CD14-positive monocyte (primary cell): ENCODE measurements at regions not wholly inside any gene's neighbourhood (a gene's known extent, or its start where the extent isn't known, plus 50 kb on each side); places are given as distances from the start of the nearest gene placed in this dataset.

ENCODE experiments used
- DNase-seq, 3 donors: peaks; one replicate each; pipeline ENCODE4 v3.0.0-alpha.2; 2011 to 2022
- H2AFZ ChIP-seq: 2 replicates; pipeline ENCODE4 v1.6.0; 2012; ENCODE audit warnings: mild to moderate bottlenecking, low read depth, low read length, inconsistent platforms; ENCODE audit not compliant: insufficient read depth, poor library complexity, severe bottlenecking
- H3K27ac ChIP-seq, 2 donors: 1 replicate in 1 of 2; 2 replicates in 1 of 2; pipeline ENCODE4 v1.5.1; 2012 to 2013; ENCODE audit warnings: low read length in 2 of 2, control low read depth in 1 of 2, inconsistent platforms in 1 of 2, low read depth in 1 of 2, mild to moderate bottlenecking in 1 of 2
- H3K27me3 ChIP-seq, 2 donors: one replicate each; pipeline versions ENCODE4 v1.6.0 to v1.6.1; 2011 to 2013; ENCODE audit warnings: low read length in 2 of 2; ENCODE audit not compliant: control insufficient read depth in 2 of 2, insufficient read depth in 2 of 2
- H3K36me3 ChIP-seq, 2 donors: replicated peaks in 1 of 2; 1 replicate in 1 of 2; 2 replicates in 1 of 2; pipeline versions ENCODE4 v1.5.1 to v1.6.1; 2012 to 2013; ENCODE audit warnings: low read length in 2 of 2, control low read depth in 1 of 2, inconsistent platforms in 1 of 2, mild to moderate bottlenecking in 1 of 2; ENCODE audit not compliant: insufficient read depth in 2 of 2, control insufficient read depth in 1 of 2
- H3K4me1 ChIP-seq, 2 donors: 1 replicate in 1 of 2; 2 replicates in 1 of 2; pipeline versions ENCODE4 v1.5.1 to v1.6.1; 2012 to 2013; ENCODE audit warnings: low read length in 2 of 2, control low read depth in 1 of 2, inconsistent platforms in 1 of 2, mild to moderate bottlenecking in 1 of 2, moderate library complexity in 1 of 2; ENCODE audit not compliant: insufficient read depth in 2 of 2, control insufficient read depth in 1 of 2
- H3K4me2 ChIP-seq: replicated peaks from 2 replicates; pipeline ENCODE3; 2012; ENCODE audit warnings: low read length, moderate library complexity, mild to moderate bottlenecking; ENCODE audit not compliant: poor library complexity, severe bottlenecking; ENCODE audit errors: extremely low read depth
- H3K4me3 ChIP-seq, 3 experiments: fragments of 200-600 bp in 1 of 3; sonication (generic) in 1 of 3; replicated peaks in 1 of 3; 1 replicate in 2 of 3; 2 replicates in 1 of 3; pipeline ENCODE4 v1.5.1; 2011 to 2013; ENCODE audit warnings: low read length in 3 of 3, mild to moderate bottlenecking in 3 of 3, control low read depth in 2 of 3, low read depth in 2 of 3, inconsistent platforms in 1 of 3, moderate library complexity in 1 of 3
- H3K79me2 ChIP-seq: 2 replicates; pipeline ENCODE4 v1.6.0; 2012; ENCODE audit warnings: mild to moderate bottlenecking, control low read depth, inconsistent platforms, low read length, moderate library complexity; ENCODE audit not compliant: insufficient read depth
- H3K9ac ChIP-seq: 2 replicates; pipeline ENCODE4 v1.6.0; 2017; ENCODE audit warnings: low read length, mild to moderate bottlenecking; ENCODE audit not compliant: insufficient read depth, poor library complexity, severe bottlenecking
- H3K9me3 ChIP-seq, 2 donors: replicated peaks in 1 of 2; 1 replicate in 1 of 2; 2 replicates in 1 of 2; pipeline versions ENCODE4 v1.5.1 to v1.6.1; 2012 to 2013; ENCODE audit warnings: low read length in 2 of 2, control low read depth in 1 of 2; ENCODE audit not compliant: control insufficient read depth in 1 of 2, insufficient read depth in 1 of 2
- H4K20me1 ChIP-seq: 2 replicates; pipeline ENCODE4 v1.6.0; 2012; ENCODE audit warnings: mild to moderate bottlenecking, low read length, control low read depth, moderate library complexity; ENCODE audit not compliant: insufficient read depth
- H3K27ac Mint-ChIP-seq, 7 donors: one replicate each; pipeline ENCODE4 v1.8.0; 2020; ENCODE audit warnings: mild to moderate bottlenecking in 7 of 7, mixed read lengths in 7 of 7, moderate library complexity in 6 of 7, inconsistent platforms in 2 of 7
- H3K27me3 Mint-ChIP-seq, 3 donors: one replicate each; pipeline ENCODE4 v1.8.0; 2021 to 2022; ENCODE audit warnings: low read depth in 3 of 3, mild to moderate bottlenecking in 3 of 3, mixed read lengths in 3 of 3, moderate library complexity in 3 of 3, inconsistent platforms in 1 of 3
- H3K36me3 Mint-ChIP-seq, 2 donors: one replicate each; pipeline ENCODE4 v1.8.0; 2020; ENCODE audit warnings: mixed read lengths in 2 of 2, inconsistent platforms in 1 of 2, mild to moderate bottlenecking in 1 of 2
- H3K4me1 Mint-ChIP-seq: one replicate; pipeline ENCODE4 v1.8.0; 2020; ENCODE audit warnings: mild to moderate bottlenecking, mixed read lengths
- H3K4me3 Mint-ChIP-seq, 2 donors: one replicate each; pipeline ENCODE4 v1.8.0; 2020; ENCODE audit warnings: mild to moderate bottlenecking in 2 of 2, mixed read lengths in 2 of 2, moderate library complexity in 1 of 2
- H3K9me3 Mint-ChIP-seq, 7 donors: one replicate each; pipeline ENCODE4 v1.8.0; 2020 to 2022; ENCODE audit warnings: mixed read lengths in 7 of 7, mild to moderate bottlenecking in 6 of 7, moderate library complexity in 6 of 7, inconsistent platforms in 2 of 7
- CTCF ChIP-seq: fragments of 200-600 bp; IDR thresholded peaks from one replicate; pipeline ENCODE4 v1.8.0; 2022; ENCODE audit warnings: antibody characterized with exemption, mild to moderate bottlenecking
- WGBS: methylation state at CpG from one replicate; pipeline ENCODE4 v1.1.5; 2013; ENCODE audit warnings: missing lambda C conversion rate; ENCODE audit not compliant: insufficient coverage; 5-methylcytosine and 5-hydroxymethylcytosine counted together
- intact Hi-C, 2 donors: fragments of 100-400 bp; cut with micrococcal nuclease; formaldehyde crosslinking; loops; one replicate each; pipeline versions ENCODE4 v1.15.0 to v1.15.1; 2023

- Histone ChIP-seq H3K4me2 (no peak overlapping the region), H3K79me2 (no peaks in the 10 kb centered on the region), H3K9me3 (no peaks in the 10 kb centered on the region), H4K20me1 (no peaks in the 10 kb centered on the region), H2AFZ (no peak overlapping the region), H3K9ac (no peak overlapping the region), H3K4me3 (no peak overlapping the region), H3K36me3 (no peaks in the 10 kb centered on the region), H3K27me3 (no peaks in the 10 kb centered on the region), H3K27ac (no peak overlapping the region), H3K4me1 (peaks cover 59 to 69% of the 10 kb centered on the region in 2 donors)
- Mint-ChIP-seq H3K4me1 (peaks cover 68% of the 10 kb centered on the region), H3K36me3 (peaks cover 0 to 2% of the 10 kb centered on the region in 2 donors), H3K27me3 (peaks cover 0 to 3% (median 3%) of the 10 kb centered on the region in 3 donors), H3K9me3 (peaks cover 0 to 2% (median 0%) of the 10 kb centered on the region in 7 donors), H3K27ac (peak overlapping the region in 5 of 7 donors; percentile 45 to 98 (median 94)), H3K4me3 (no peak overlapping the region)
- intact Hi-C loops, result loop anchor here (5.0 kb wide), 1 partner anchor 190 kb away; no protein-coding TSS in a partner anchor
- no peak for TF ChIP-seq CTCF
- no peak for DNase-seq
- WGBS, result 24% methylated on average over 2 of the region's 5 CpGs
These were observed 66.5 kb upstream of the STARD13 start for GRCh38 chr13:33352041-33352440.

- DNase-seq, result no peak
- Histone ChIP-seq H4K20me1 (no peaks in the 10 kb centered on the region), H3K27me3 (no peaks in the 10 kb centered on the region), H3K27ac (peak overlapping the region; percentile 84 to 88), H3K36me3 (no peaks in the 10 kb centered on the region), H3K9ac (peak overlapping the region; percentile 29), H3K9me3 (no peaks in the 10 kb centered on the region), H3K4me2 (peak overlapping the region; percentile 46), H3K4me3 (peak overlapping the region in 1 of 3 experiments; percentile 54), H3K4me1 (peaks cover 59 to 69% of the 10 kb centered on the region in 2 donors), H2AFZ (no peak overlapping the region), H3K79me2 (no peaks in the 10 kb centered on the region)
- Mint-ChIP-seq H3K27me3 (peaks cover 0 to 3% (median 3%) of the 10 kb centered on the region in 3 donors), H3K36me3 (peaks cover 0 to 2% of the 10 kb centered on the region in 2 donors), H3K4me1 (peaks cover 68% of the 10 kb centered on the region), H3K27ac (peak overlapping the region; percentile 92 to 98 (median 97)), H3K9me3 (peaks cover 0 to 2% (median 0%) of the 10 kb centered on the region in 7 donors), H3K4me3 (peak overlapping the region in 1 of 2 donors; percentile 42)
- intact Hi-C loops, result loop anchor here (5.0 kb wide), 1 partner anchor 190 kb away; no protein-coding TSS in a partner anchor
- no peak for TF ChIP-seq CTCF
- WGBS, result 40% methylated on average over 5 of the region's 5 CpGs
These were observed 67.0 kb upstream of the STARD13 start for GRCh38 chr13:33352526-33352925.
